GM21447 (cell line): ENCODE measurements at regions not wholly inside any gene's neighbourhood (a gene's known extent, or its start where the extent isn't known, plus 50 kb on each side); places are given as distances from the start of the nearest gene placed in this dataset.

ENCODE experiments used
- ATAC-seq: cut with Tn5 transposase; IDR thresholded peaks from one replicate; pipeline ENCODE4 v1.9.1; 2021; ENCODE audit not compliant: unreplicated experiment

DNA sequence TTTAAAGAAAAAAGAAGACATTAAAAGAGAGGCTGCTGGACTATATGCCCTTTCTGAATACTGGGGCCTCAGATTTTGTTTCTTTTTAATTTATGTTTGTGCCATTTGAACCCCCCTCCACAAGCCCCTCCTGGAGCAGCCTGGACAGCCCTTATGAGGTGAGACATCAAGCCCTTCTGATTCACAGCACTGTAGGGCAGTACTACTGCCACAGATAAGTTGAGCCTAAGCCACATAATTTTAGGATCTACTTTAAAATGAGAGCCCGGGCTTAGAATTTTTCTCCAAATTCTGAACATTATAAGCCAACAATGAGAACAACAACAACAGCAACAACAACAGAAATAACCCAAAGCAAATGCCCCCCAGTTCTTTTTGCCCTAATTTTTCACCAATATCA lies 256.9 kb upstream of the SALL1 start:
- no peak for ATAC-seq

GRCh38 chr16:51407199-51407598 lies 256.1 kb upstream of the SALL1 start:
- ATAC-seq: no peak

DNA sequence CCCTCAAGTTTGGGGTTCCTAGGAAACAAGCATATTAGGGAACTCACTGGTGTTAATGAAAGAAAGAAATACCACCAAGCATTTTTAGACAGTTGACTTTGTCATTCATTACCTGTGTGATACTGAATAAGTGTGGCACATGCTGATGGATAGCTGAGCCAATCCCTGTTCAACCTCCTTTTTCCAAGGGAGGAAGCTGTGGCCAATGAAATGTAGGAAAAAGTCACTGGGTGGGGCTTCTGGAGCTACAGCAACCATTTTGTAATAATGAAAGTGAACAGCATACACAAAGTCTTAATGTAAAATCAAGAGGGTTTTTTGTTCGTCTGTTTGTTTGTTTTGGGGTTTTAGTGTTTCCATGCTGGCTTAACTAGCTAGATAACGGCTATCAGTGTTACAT lies 254.3 kb upstream of the SALL1 start:
- ATAC-seq: no peak

GRCh38 chr16:51404386-51404785 lies 253.3 kb upstream of the SALL1 start:
- ATAC-seq: no peak

DNA sequence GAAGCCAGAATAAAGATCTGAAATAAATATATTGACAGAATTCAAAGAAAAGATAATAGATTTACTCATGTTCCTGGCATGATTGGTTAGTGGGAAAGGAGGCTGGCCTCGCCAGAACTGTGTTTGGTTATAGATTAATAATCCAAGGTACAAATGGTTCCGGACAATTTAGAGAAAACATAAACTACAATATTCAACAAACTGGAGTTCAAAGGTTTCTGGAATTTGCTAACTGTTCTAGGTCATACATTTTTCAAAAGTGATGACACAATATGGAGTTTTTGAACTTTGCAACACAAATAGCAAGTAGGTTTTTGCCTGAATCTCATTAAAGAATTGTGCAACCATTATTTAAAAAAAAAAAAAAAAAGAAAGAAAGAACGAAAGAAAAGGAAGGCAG lies 251.7 kb upstream of the SALL1 start:
- ATAC-seq: no peak

- no peak for ATAC-seq
Observed at GRCh38 chr16:51402298-51402697, 251.2 kb upstream of the SALL1 start.

DNA sequence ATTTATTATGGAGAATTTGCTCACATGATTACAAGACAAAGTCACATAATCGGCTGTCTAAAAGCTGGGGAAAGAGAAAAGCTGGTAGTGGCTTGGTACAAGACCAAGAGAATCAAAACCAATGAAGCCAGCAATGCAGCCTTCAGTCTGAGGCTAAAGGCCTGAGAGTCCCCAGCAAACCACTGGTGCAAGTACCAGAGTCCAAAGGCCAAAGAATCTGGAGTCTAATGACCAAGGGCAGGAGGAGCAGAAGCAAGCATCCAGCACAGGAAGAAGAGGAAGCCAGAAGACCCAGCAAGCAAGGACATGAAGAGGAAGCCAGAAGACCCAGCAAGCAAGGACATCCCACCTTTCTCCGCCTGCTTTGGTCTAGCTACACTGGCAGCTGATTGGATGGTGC lies 250.6 kb upstream of the SALL1 start:
- no peak for ATAC-seq

GRCh38 chr16:51399908-51400670 lies 249.0 kb upstream of the SALL1 start:
- no peak for ATAC-seq

DNA sequence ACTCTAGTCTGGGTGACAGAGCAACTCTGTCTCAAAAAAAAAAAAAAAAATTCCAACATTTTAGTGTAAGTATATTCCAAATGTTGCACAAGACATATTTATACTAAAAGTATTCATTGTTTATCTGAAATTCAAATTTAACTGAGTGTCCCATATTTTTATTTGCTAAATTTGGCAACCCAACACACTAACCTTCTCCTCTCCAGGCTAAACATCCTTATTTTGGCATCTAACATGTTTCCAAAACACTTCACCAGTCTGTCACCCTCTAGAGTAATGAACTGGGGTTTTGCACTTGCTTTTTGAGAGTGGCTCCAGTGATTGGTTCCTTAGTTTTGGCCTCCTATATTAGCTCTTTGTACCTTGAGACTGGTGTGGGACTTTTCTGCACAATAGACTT lies 243.4 kb upstream of the SALL1 start:
- no peak for ATAC-seq

GRCh38 chr16:51393381-51394005 lies 242.4 kb upstream of the SALL1 start:
- no peak for ATAC-seq

DNA sequence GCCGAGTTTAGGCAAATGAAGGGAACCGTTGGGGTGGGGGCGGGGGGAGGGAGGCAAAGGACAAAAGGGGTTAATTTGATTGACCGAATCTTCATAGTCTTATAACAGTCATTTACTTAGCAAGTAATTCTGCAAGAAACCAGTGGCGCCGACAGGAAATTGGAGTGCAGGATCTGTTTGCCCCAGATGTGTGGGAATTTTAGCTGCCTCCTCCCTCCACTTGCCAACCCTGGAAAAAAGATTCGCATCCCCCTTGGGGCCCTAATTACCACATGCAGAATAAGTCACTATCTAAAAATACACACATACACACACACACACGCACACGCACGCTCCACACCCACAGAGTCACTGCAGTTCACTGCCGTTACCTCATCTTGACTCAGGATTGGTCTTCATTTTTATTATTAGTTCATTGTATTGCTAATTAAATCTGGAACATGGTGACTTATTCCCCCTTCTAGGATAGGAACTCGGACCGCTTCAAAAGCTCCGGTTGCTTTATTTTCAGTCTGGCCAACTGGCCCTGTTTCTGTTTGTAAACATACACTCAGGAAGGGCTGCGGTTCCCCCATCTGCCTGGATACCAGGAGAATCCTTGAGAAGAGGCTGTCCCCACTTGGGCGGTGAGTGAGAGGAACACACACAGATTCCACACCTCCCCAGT lies 241.6 kb upstream of the SALL1 start:
- ATAC-seq: no peak

GRCh38 chr16:51391798-51392511 lies 240.9 kb upstream of the SALL1 start:
- no peak for ATAC-seq

DNA sequence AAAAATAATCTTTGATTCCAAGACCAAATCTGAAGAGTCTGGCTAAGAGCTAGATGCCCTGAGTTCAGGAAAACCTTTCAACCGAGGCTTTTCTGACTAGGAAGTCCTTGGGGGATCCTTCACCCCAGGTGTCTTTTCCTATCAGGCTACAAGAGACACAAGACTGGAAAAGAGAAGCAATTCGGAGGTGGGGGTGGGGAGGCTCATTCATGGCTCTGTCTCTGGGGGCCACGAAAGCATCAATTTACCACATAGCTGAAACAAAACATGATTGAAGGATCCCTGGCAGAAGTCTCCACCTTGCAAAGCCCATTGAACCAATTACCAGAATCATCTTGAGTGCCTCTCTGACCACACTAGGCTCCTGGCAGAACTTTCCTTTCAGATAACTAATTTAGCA lies 239.8 kb upstream of the SALL1 start:
- ATAC-seq: no peak

DNA sequence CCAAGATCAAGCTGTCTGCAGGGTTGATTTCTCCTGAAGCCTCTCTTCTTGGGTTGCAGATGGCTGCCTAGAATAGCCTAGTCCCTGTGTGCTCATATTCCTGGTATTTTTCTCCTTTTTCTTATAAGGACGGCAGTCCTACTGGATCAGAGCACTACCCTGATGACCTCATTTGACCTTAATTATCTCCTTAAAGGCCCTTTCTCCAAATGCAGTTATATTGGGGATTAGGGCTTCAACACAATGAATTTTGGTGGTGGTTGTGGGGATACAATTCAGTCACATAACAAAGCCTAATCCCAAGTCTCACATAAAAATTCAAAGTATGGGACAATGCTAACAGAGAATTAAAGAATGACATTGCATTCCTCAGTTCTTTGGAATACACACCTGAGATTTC lies 238.8 kb upstream of the SALL1 start:
- no peak for ATAC-seq

GRCh38 chr16:51388516-51388951 lies 237.5 kb upstream of the SALL1 start:
- ATAC-seq: no peak

GRCh38 chr16:51383909-51384308 lies 232.8 kb upstream of the SALL1 start:
- no peak for ATAC-seq

DNA sequence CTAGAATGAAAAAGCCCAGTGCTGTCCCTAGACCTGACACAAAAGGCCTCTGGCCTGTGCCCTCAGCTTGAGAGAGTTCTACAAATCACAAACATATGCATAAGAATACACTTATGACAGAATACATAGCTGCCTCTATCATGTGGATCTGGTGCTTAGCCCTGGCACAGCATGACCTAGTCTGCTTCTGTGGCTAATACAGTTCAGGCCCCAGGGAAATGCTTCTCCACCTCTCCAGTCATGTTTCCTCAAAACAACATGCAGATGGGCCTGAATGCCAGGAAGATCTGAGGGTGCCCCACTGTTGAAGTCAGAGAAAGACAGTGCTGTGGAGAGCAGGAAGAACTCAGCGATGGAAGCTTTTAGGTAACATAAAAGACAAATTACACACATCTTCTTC lies 231.9 kb upstream of the SALL1 start:
- no peak for ATAC-seq

GRCh38 chr16:51382211-51382610 lies 231.1 kb upstream of the SALL1 start:
- ATAC-seq: no peak

DNA sequence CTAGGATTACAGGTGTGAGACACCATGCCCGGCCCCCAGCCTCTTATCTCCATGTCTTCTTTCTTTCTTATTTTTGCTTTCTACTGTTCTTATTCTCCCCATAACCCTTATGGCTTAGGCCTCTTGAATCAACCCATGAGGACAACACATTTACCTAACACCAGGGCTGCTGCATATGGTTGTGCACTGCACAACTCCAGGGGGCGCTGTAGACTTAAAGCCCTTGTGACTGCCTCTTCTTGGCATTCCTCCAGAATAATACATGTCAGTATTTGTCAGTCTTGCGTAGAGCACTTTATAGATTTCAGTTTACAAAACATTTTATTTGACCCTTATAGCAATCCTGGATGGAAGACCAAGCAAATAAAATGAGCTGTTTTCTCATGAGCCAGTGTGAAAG lies 225.0 kb upstream of the SALL1 start:
- ATAC-seq: no peak

DNA sequence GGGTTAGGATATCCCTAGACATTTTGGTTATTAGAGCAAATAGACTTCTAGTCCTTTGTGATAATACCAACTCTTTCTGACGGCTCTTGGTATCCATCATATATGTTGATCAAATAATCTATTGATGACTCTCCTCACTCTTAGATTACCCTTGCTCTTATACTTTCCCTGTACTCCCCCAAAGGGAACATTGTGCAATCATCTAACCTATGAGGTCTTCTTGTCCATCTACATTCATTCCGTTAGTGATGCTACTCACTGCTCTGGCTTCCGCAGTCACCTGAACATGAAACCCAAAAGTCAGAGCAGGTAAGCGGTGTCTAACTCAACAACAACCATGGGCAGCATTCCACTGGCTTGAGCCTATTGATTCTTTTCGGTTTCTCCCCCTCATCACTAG lies 223.7 kb upstream of the SALL1 start:
- ATAC-seq: no peak

DNA sequence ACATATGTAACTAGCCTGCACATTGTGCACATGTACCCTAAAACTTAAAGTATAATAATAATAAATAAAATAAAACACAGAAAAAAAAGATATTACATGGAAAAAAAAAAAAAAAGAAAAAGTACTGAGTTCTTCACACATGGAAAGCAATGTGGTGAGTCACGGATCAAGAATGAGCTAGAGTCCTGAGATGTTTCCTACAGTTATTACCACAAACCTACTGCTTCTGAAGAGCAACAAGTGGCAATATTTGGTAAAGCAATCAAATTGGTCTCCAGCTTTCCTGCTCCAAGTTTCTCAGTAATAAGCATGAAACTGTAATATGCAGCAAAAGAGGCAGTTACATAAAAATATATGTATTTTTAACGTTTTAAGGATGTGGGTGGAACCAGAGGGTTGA lies 223.3 kb upstream of the SALL1 start:
- ATAC-seq: no peak

DNA sequence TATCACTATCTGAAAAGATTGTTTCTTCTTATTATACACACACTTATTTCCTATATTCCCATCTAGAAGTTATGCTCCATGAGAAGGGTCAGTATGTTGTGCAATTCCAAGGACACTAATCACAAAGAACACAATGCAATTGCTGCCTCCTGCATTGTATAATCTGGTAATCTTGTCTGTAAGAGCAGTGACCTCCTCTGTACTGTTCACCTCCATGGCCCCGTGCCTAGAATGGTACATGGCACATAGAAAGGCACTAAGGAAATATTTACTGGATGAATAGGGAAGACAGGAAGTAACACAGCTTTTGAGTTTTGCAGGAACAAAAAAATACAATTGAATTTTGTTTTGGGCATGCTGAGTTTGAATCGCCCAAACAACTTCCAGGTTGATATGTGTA lies 214.6 kb upstream of the SALL1 start:
- no peak for ATAC-seq
